Type B pancreatic cell (in vitro differentiated cells): ENCODE measurements at regions not wholly inside any gene's neighbourhood (a gene's known extent, or its start where the extent isn't known, plus 50 kb on each side); places are given as distances from the start of the nearest gene placed in this dataset.

Experiments used
- DNase-seq: peaks from one replicate; pipeline ENCODE4 v3.0.0; 2021; ENCODE audit warnings: mixed read lengths; ENCODE audit not compliant: unreplicated experiment; ENCODE audit errors: extremely low spot score
- H3K27ac Mint-ChIP-seq: 2 replicates; pipeline ENCODE4 v1.8.0; 2021; ENCODE audit warnings: mild to moderate bottlenecking, mixed read lengths
- H3K27me3 Mint-ChIP-seq: 2 replicates; pipeline ENCODE4 v1.8.0; 2021; ENCODE audit warnings: mixed read lengths
- H3K36me3 Mint-ChIP-seq: 2 replicates; pipeline ENCODE4 v1.8.0; 2021; ENCODE audit warnings: mixed read lengths
- H3K4me1 Mint-ChIP-seq: one replicate; pipeline ENCODE4 v1.8.0; 2021; ENCODE audit warnings: mixed read lengths; ENCODE audit not compliant: unreplicated experiment
- H3K4me3 Mint-ChIP-seq: 2 replicates; pipeline ENCODE4 v1.8.0; 2021; ENCODE audit warnings: mild to moderate bottlenecking, mixed read lengths
- H3K9me3 Mint-ChIP-seq: 2 replicates; pipeline ENCODE4 v1.8.0; 2021; ENCODE audit warnings: mixed read lengths
- TF ChIP-seq, protein P1 (sequence below): fragments of 200-600 bp; sonication (generic); conservative IDR thresholded peaks from 2 replicates; pipeline ENCODE4 v1.5.0; 2021; ENCODE audit warnings: antibody characterized with exemption, mild to moderate bottlenecking

- TF ChIP-seq, protein P1, sequence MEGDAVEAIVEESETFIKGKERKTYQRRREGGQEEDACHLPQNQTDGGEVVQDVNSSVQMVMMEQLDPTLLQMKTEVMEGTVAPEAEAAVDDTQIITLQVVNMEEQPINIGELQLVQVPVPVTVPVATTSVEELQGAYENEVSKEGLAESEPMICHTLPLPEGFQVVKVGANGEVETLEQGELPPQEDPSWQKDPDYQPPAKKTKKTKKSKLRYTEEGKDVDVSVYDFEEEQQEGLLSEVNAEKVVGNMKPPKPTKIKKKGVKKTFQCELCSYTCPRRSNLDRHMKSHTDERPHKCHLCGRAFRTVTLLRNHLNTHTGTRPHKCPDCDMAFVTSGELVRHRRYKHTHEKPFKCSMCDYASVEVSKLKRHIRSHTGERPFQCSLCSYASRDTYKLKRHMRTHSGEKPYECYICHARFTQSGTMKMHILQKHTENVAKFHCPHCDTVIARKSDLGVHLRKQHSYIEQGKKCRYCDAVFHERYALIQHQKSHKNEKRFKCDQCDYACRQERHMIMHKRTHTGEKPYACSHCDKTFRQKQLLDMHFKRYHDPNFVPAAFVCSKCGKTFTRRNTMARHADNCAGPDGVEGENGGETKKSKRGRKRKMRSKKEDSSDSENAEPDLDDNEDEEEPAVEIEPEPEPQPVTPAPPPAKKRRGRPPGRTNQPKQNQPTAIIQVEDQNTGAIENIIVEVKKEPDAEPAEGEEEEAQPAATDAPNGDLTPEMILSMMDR, result no peak
- H3K4me3 Mint-ChIP-seq, result no peak overlapping the region
- no peak overlapping the region for H3K27ac Mint-ChIP-seq
- H3K36me3 Mint-ChIP-seq, result no peaks in the 10 kb centered on the region
- peaks cover 4% of the 10 kb centered on the region for H3K9me3 Mint-ChIP-seq
- DNase-seq, result no peak
- no peaks in the 10 kb centered on the region for H3K27me3 Mint-ChIP-seq
- H3K4me1 Mint-ChIP-seq, result no peaks in the 10 kb centered on the region
These were observed 101.2 kb upstream of the CLVS2 start for GRCh38 chr6:122894791-122895190.

DNA sequence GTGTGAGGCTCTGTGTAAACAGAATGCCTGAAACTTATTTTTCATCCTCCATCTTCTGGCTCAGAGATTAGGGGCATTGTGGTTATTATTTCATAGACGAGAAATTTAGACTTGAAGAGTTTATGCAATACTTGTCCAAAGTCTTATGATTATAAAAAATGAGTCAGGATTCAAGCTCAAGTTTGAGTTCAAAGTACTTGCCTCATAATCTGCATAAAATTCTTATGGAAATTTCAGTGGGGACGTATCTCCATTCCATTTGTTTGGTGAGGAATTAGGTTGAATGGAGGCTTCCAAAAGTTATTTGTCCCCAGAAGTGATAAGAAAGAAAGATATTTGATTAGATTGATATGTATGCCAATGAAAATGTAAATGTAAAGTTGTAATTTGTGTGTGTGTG, 93.7 kb upstream of the CLVS2 start:
- TF ChIP-seq, protein P1, result no peak
- H3K27ac Mint-ChIP-seq, result no peak overlapping the region
- H3K27me3 Mint-ChIP-seq, result peaks cover 7% of the 10 kb centered on the region
- H3K36me3 Mint-ChIP-seq, result no peaks in the 10 kb centered on the region
- no peak for DNase-seq
- H3K4me3 Mint-ChIP-seq, result no peak overlapping the region
- no peaks in the 10 kb centered on the region for H3K4me1 Mint-ChIP-seq
- H3K9me3 Mint-ChIP-seq, result no peaks in the 10 kb centered on the region

- Mint-ChIP-seq H3K36me3 (no peaks in the 10 kb centered on the region), H3K4me1 (no peaks in the 10 kb centered on the region)
These were observed 92.6 kb upstream of the CLVS2 start for GRCh38 chr6:122903266-122903915.

DNA sequence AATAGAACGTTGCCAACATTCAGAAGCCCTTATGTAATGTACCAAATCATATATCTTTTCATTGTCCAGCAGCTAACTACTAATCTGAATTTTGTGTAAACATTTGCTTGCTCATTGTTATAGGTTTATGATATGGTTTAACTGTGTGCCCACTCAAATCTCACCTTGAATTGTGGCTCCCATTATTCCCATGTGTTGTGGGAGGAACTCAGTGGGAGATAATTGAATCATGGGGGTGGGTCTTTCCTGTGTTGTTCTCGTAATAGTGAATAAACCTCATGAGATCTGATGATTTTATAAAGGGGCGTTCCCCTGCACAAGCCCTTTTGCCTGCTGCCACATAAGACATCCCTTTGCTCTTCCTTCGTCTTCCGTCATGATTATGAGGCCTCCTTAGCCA, 91.9 kb upstream of the CLVS2 start:
- TF ChIP-seq, protein P1, result no peak
- Mint-ChIP-seq H3K27me3 (peaks cover 7% of the 10 kb centered on the region), H3K4me1 (no peaks in the 10 kb centered on the region), H3K27ac (no peak overlapping the region), H3K4me3 (no peak overlapping the region), H3K36me3 (no peaks in the 10 kb centered on the region), H3K9me3 (no peaks in the 10 kb centered on the region)
- no peak for DNase-seq

More at GRCh38 chr6:122903266-122903915, 92.6 kb upstream of the CLVS2 start:
- H3K9me3 Mint-ChIP-seq, result no peaks in the 10 kb centered on the region
- no peak for DNase-seq
- TF ChIP-seq, protein P1, result no peak
- H3K4me3 Mint-ChIP-seq, result no peak overlapping the region
- H3K27ac Mint-ChIP-seq, result no peak overlapping the region
- H3K27me3 Mint-ChIP-seq, result peaks cover 7% of the 10 kb centered on the region

DNA sequence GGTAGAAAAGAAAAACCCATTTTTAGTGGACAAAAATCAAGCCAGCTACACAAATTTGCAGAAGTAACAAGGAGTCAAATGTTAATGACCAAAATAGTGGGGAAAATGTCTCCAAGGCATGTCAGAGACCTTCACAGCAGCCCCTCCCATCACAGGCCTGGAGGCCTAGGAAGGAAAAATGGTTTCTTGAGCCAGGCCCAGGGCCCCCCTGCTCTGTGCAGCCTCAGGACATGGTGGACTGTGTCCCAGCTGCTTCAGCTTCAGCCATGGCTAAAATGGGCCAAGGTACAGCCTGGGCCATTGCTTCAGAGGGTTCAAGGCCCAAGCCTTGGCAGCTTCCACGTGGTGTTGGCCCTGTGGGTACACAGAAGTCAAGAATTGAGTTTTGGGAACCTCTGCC, 82.5 kb upstream of the CLVS2 start:
- TF ChIP-seq, protein P1, result no peak
- Mint-ChIP-seq H3K4me3 (no peak overlapping the region), H3K36me3 (no peaks in the 10 kb centered on the region), H3K27ac (no peak overlapping the region), H3K9me3 (peaks cover 9% of the 10 kb centered on the region), H3K4me1 (no peaks in the 10 kb centered on the region), H3K27me3 (no peaks in the 10 kb centered on the region)
- no peak for DNase-seq
